Ovary (tissue), 3 donors: ENCODE measurements at regions not wholly inside any gene's neighbourhood (a gene's known extent, or its start where the extent isn't known, plus 50 kb on each side); places are given as distances from the start of the nearest gene placed in this dataset.

ENCODE experiments used
- POLR2A ChIP-seq: fragments of 450-650 bp; IDR thresholded peaks from one replicate; pipeline ENCODE4 v1.6.1; 2017; ENCODE audit warnings: antibody characterized with exemption, mild to moderate bottlenecking, moderate library complexity
- TF ChIP-seq, protein P1 (sequence below), 3 donors: fragments of 450-650 bp in 2 of 3; fragments of 200-600 bp in 1 of 3; IDR thresholded peaks; one replicate each; pipeline versions ENCODE4 v1.5.1 to v1.8.0; 2016 to 2022; ENCODE audit warnings: antibody characterized with exemption in 3 of 3, mild to moderate bottlenecking in 1 of 3
- donor health status: DM: no; HTN: no; CAD: no.

DNA sequence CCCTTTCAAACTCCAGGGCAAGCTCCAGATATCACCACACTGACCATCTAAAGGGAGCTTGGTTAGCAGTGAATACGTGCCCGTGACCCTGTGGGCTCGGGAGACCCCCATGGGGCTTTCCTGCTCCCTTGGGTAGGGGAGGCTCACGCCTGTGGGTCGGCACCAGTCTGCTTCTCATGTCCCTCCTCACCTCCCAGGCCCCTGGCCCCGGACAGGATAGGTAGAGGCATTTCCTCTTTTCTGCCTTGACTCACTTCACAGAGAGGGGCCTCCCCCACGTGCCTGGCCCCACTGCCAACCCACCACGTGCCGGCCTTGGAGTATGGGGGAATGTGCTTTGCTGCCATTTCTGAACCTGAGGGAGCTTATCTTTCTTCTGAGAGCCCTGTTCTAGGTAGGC is 131.3 kb upstream of the FAM20C start:
- TF ChIP-seq, protein P1, sequence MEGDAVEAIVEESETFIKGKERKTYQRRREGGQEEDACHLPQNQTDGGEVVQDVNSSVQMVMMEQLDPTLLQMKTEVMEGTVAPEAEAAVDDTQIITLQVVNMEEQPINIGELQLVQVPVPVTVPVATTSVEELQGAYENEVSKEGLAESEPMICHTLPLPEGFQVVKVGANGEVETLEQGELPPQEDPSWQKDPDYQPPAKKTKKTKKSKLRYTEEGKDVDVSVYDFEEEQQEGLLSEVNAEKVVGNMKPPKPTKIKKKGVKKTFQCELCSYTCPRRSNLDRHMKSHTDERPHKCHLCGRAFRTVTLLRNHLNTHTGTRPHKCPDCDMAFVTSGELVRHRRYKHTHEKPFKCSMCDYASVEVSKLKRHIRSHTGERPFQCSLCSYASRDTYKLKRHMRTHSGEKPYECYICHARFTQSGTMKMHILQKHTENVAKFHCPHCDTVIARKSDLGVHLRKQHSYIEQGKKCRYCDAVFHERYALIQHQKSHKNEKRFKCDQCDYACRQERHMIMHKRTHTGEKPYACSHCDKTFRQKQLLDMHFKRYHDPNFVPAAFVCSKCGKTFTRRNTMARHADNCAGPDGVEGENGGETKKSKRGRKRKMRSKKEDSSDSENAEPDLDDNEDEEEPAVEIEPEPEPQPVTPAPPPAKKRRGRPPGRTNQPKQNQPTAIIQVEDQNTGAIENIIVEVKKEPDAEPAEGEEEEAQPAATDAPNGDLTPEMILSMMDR (IDR thresholded peaks at IDR 0.05): no peak
- TF ChIP-seq POLR2A: no peak
